MM.1S (cell line): ENCODE measurements at regions not wholly inside any gene's neighbourhood (a gene's known extent, or its start where the extent isn't known, plus 50 kb on each side); places are given as distances from the start of the nearest gene placed in this dataset.

ENCODE experiments used
- DNase-seq: peaks from one replicate; pipeline ENCODE4 v3.0.0-alpha.2; 2015
- H2AFZ ChIP-seq: fragments of 300-600 bp; sonication (generic); 2 replicates; pipeline ENCODE4 v1.6.0; 2016; ENCODE audit warnings: antibody characterized with exemption, low read length
- H3F3A ChIP-seq: fragments of 300-600 bp; sonication (generic); 2 replicates; pipeline ENCODE4 v1.6.1; 2016; ENCODE audit warnings: mild to moderate bottlenecking, antibody characterized with exemption, low read length, moderate library complexity, mixed read lengths; ENCODE audit not compliant: insufficient read depth
- H3K27ac ChIP-seq: fragments of 300-600 bp; sonication (generic); 2 replicates; pipeline ENCODE4 v1.5.1; 2016; ENCODE audit warnings: mild to moderate bottlenecking, low read length
- H3K27me3 ChIP-seq: fragments of 300-600 bp; sonication (generic); replicated peaks from 2 replicates; pipeline ENCODE4 v1.6.0; 2016; ENCODE audit warnings: low read length; ENCODE audit not compliant: insufficient read depth
- H3K36me3 ChIP-seq: fragments of 300-600 bp; sonication (generic); replicated peaks from 2 replicates; pipeline ENCODE4 v1.6.1; 2016; ENCODE audit warnings: mild to moderate bottlenecking, low read length, mixed read lengths; ENCODE audit not compliant: insufficient read depth
- H3K4me1 ChIP-seq: fragments of 300-600 bp; sonication (generic); 2 replicates; pipeline ENCODE4 v1.6.1; 2016; ENCODE audit warnings: low read length, mixed read lengths
- H3K4me2 ChIP-seq: fragments of 300-600 bp; sonication (generic); 2 replicates; pipeline ENCODE4 v1.6.0; 2016; ENCODE audit warnings: low read depth, low read length
- H3K4me3 ChIP-seq: fragments of 300-600 bp; sonication (generic); 2 replicates; pipeline ENCODE4 v1.5.1; 2016; ENCODE audit warnings: low read length, mixed read lengths
- H3K79me2 ChIP-seq: fragments of 300-600 bp; sonication (generic); 2 replicates; pipeline ENCODE4 v1.6.1; 2016; ENCODE audit warnings: mixed run types, low read length, mixed read lengths
- H3K9ac ChIP-seq: fragments of 300-600 bp; sonication (generic); 2 replicates; pipeline ENCODE4 v1.6.1; 2016; ENCODE audit warnings: low read length, mixed read lengths
- H3K9me2 ChIP-seq: fragments of 300-600 bp; sonication (generic); replicated peaks from 2 replicates; pipeline ENCODE4 v1.6.1; 2016; ENCODE audit warnings: mild to moderate bottlenecking, low read length, mixed read lengths; ENCODE audit not compliant: insufficient read depth
- H3K9me3 ChIP-seq: fragments of 300-600 bp; sonication (generic); replicated peaks from 2 replicates; pipeline ENCODE4 v1.6.1; 2016; ENCODE audit warnings: mild to moderate bottlenecking, low read length, mixed read lengths; ENCODE audit not compliant: insufficient read depth
- H4K20me1 ChIP-seq: fragments of 300-600 bp; sonication (generic); 2 replicates; pipeline ENCODE4 v1.6.1; 2016; ENCODE audit warnings: mild to moderate bottlenecking, low read length, moderate library complexity, mixed read lengths; ENCODE audit not compliant: insufficient read depth
- EZH2 ChIP-seq: fragments of 300-600 bp; sonication (generic); optimal IDR thresholded peaks from 2 replicates; pipeline ENCODE3; 2017; ENCODE audit warnings: low read depth, mild to moderate bottlenecking, antibody characterized with exemption, low read length, mixed read lengths
- EZH2phosphoT487 ChIP-seq: fragments of 300-600 bp; sonication (generic); IDR thresholded peaks from 2 replicates; pipeline ENCODE4 v1.6.1; 2018; ENCODE audit warnings: antibody characterized with exemption, low read length
- TF ChIP-seq, protein P1 (sequence below): fragments of 300-600 bp; sonication (generic); IDR thresholded peaks from 2 replicates; pipeline ENCODE4 v1.5.1; 2016; ENCODE audit warnings: antibody characterized with exemption, low read length, mixed read lengths

- no peaks in the 10 kb centered on the region for H3K27me3 ChIP-seq
- no peak overlapping the region for H3K4me2 ChIP-seq
- no peak overlapping the region for H3K9ac ChIP-seq
- H3K9me3 ChIP-seq = no peaks in the 10 kb centered on the region
- H3K79me2 ChIP-seq = no peaks in the 10 kb centered on the region
- H3K4me3 ChIP-seq = no peak overlapping the region
- no peaks in the 10 kb centered on the region for H3K36me3 ChIP-seq
- H3K9me2 ChIP-seq = no peaks in the 10 kb centered on the region
- no peaks in the 10 kb centered on the region for H3F3A ChIP-seq
- no peaks in the 10 kb centered on the region for H4K20me1 ChIP-seq
- TF ChIP-seq EZH2phosphoT487 (no peak), EZH2 (no peak)
- TF ChIP-seq, protein P1, sequence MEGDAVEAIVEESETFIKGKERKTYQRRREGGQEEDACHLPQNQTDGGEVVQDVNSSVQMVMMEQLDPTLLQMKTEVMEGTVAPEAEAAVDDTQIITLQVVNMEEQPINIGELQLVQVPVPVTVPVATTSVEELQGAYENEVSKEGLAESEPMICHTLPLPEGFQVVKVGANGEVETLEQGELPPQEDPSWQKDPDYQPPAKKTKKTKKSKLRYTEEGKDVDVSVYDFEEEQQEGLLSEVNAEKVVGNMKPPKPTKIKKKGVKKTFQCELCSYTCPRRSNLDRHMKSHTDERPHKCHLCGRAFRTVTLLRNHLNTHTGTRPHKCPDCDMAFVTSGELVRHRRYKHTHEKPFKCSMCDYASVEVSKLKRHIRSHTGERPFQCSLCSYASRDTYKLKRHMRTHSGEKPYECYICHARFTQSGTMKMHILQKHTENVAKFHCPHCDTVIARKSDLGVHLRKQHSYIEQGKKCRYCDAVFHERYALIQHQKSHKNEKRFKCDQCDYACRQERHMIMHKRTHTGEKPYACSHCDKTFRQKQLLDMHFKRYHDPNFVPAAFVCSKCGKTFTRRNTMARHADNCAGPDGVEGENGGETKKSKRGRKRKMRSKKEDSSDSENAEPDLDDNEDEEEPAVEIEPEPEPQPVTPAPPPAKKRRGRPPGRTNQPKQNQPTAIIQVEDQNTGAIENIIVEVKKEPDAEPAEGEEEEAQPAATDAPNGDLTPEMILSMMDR = no peak
- no peak overlapping the region for H3K27ac ChIP-seq
- no peaks in the 10 kb centered on the region for H3K4me1 ChIP-seq
- no peak overlapping the region for H2AFZ ChIP-seq
- DNase-seq = no peak
Measured at GRCh38 chr5:97658116-97658900, 475.3 kb upstream of the RIOK2 start.

- H3K79me2 ChIP-seq = no peaks in the 10 kb centered on the region
- no peaks in the 10 kb centered on the region for H3K36me3 ChIP-seq
- H3K4me3 ChIP-seq = no peak overlapping the region
- H4K20me1 ChIP-seq = no peaks in the 10 kb centered on the region
- no peak overlapping the region for H3K9ac ChIP-seq
- no peaks in the 10 kb centered on the region for H3K9me2 ChIP-seq
- H3K4me1 ChIP-seq = no peaks in the 10 kb centered on the region
- H2AFZ ChIP-seq = no peak overlapping the region
- H3K27ac ChIP-seq = no peak overlapping the region
- DNase-seq = no peak
- no peak overlapping the region for H3K4me2 ChIP-seq
- no peaks in the 10 kb centered on the region for H3F3A ChIP-seq
- H3K9me3 ChIP-seq = no peaks in the 10 kb centered on the region
- no peaks in the 10 kb centered on the region for H3K27me3 ChIP-seq
- TF ChIP-seq EZH2 = no peak
- no peak for TF ChIP-seq EZH2phosphoT487
- TF ChIP-seq, protein P1 = no peak
Measured at GRCh38 chr5:97666783-97667182, 483.7 kb upstream of the RIOK2 start.

DNA sequence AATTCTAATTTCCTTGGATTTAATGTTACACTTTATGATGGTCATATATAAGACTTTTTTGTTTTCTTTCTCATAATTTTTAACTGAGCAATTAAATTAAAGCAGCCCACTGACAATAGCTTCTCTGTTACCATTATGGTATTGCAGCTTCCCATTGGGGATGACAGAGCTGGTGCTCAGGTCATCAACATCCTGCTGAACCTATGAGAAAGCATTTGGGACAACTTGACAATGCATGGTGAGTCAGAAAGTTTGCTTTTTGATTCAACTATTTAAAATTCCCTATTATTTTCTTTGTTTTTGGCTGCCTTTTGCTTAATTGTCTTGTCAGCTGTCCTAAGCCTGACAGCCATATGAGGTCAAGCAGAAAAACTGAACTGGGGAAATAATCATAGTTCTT, 487.4 kb upstream of the RIOK2 start:
- no peak overlapping the region for H3K4me2 ChIP-seq
- H3K9me3 ChIP-seq = no peaks in the 10 kb centered on the region
- H3K27me3 ChIP-seq = no peaks in the 10 kb centered on the region
- no peak overlapping the region for H3K27ac ChIP-seq
- TF ChIP-seq EZH2 (no peak), EZH2phosphoT487 (no peak)
- TF ChIP-seq, protein P1 = no peak
- no peak for DNase-seq
- no peak overlapping the region for H2AFZ ChIP-seq
- H3K79me2 ChIP-seq = no peaks in the 10 kb centered on the region
- no peak overlapping the region for H3K9ac ChIP-seq
- no peaks in the 10 kb centered on the region for H3K4me1 ChIP-seq
- no peaks in the 10 kb centered on the region for H4K20me1 ChIP-seq
- H3K9me2 ChIP-seq = no peaks in the 10 kb centered on the region
- no peak overlapping the region for H3K4me3 ChIP-seq
- H3F3A ChIP-seq = no peaks in the 10 kb centered on the region
- no peaks in the 10 kb centered on the region for H3K36me3 ChIP-seq
